ENCODE measurements at regions not wholly inside any gene's neighbourhood (a gene's known extent, or its start where the extent isn't known, plus 50 kb on each side); places are given as distances from the start of the nearest gene placed in this dataset.

DNA sequence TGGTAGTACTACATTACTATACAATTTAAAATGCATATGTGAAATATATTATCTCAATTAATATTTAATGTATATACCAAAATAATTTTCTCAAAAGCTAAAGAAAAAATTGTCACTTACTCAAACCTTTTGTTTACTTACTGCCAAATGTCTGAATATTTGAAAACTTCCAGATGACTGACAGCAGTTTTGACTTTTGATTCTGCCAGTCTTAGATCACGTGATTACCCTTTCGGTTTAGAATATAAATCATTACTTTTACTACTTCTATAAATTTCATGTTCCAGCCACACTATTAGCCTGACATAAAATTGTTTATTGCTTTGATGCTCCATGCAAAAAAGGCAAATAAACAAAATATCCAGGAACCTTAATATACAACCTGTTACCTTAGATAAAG is 680.7 kb upstream of the ID4 start:
- TF ChIP-seq MXI1 (conservative IDR thresholded peaks at IDR 0.05; ENCODE audit: poor library complexity, severe bottlenecking) (no peak), RAD21 (conservative IDR thresholded peaks at IDR 0.05) (no peak), SMC3 (conservative IDR thresholded peaks at IDR 0.05; ENCODE audit: poor library complexity) (no peak), EZH2 (IDR thresholded peaks at IDR 0.05; ENCODE audit: borderline replicate concordance, insufficient read depth, low read length, poor library complexity, severe bottlenecking) (no peak), REST (IDR thresholded peaks at IDR 0.05; ENCODE audit: borderline replicate concordance) (no peak), EP300 (conservative IDR thresholded peaks at IDR 0.05; ENCODE audit: poor library complexity, severe bottlenecking) (no peak), POLR2AphosphoS5 (IDR thresholded peaks at IDR 0.05) (no peak), TAF1 (IDR thresholded peaks at IDR 0.05; ENCODE audit: low read depth) (no peak)
- TF ChIP-seq, protein P1, sequence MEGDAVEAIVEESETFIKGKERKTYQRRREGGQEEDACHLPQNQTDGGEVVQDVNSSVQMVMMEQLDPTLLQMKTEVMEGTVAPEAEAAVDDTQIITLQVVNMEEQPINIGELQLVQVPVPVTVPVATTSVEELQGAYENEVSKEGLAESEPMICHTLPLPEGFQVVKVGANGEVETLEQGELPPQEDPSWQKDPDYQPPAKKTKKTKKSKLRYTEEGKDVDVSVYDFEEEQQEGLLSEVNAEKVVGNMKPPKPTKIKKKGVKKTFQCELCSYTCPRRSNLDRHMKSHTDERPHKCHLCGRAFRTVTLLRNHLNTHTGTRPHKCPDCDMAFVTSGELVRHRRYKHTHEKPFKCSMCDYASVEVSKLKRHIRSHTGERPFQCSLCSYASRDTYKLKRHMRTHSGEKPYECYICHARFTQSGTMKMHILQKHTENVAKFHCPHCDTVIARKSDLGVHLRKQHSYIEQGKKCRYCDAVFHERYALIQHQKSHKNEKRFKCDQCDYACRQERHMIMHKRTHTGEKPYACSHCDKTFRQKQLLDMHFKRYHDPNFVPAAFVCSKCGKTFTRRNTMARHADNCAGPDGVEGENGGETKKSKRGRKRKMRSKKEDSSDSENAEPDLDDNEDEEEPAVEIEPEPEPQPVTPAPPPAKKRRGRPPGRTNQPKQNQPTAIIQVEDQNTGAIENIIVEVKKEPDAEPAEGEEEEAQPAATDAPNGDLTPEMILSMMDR (IDR thresholded peaks at IDR 0.05; ENCODE audit: poor library complexity, severe bottlenecking): no peak
- Histone ChIP-seq H3F3A (ENCODE audit: insufficient read depth, low read length, poor library complexity, severe bottlenecking) (no peaks in the 10 kb centered on the region), H4K20me1 (ENCODE audit: insufficient read depth) (no peaks in the 10 kb centered on the region), H3K79me2 (replicated peaks; ENCODE audit: insufficient read depth, low read length) (no peaks in the 10 kb centered on the region), H3K4me2 (ENCODE audit: low read length) (no peak overlapping the region), H3K27me3 (ENCODE audit: insufficient read depth, low read depth, low read length) (no peaks in the 10 kb centered on the region), H3K4me3 (ENCODE audit: low read length) (no peak overlapping the region), H3K9me3 (ENCODE audit: low read length) (no peaks in the 10 kb centered on the region), H3K9ac (ENCODE audit: low read length) (no peak overlapping the region), H2AFZ (ENCODE audit: low read depth, low read length) (no peak overlapping the region), H3K9me2 (ENCODE audit: insufficient read depth, low read length) (no peaks in the 10 kb centered on the region), H3K27ac (ENCODE audit: low read length) (no peak overlapping the region), H3K36me3 (ENCODE audit: insufficient read depth, low read length) (no peaks in the 10 kb centered on the region)

DNA sequence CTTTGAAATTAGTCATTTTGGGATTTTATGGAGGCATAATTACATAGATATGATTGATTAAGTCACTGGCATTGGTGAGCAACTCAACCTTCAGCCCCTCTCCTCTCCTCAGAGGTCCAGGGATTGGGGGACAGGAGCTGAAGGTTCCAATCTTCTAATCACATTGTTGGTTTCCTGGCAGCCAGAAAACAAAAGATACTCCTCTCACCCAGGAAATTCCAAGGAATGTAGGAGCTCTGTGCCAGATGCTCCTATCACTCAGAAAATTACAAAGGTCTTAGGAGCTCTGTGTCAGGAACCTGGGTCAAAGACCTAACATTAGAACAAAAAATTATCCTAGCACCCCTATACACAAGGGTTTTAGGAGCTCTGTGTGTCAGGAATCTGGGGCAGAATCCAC is 679.7 kb upstream of the ID4 start:
- no peak for TF ChIP-seq MXI1 (conservative IDR thresholded peaks at IDR 0.05; ENCODE audit: poor library complexity, severe bottlenecking)
- no peak for TF ChIP-seq REST (IDR thresholded peaks at IDR 0.05; ENCODE audit: borderline replicate concordance)
- TF ChIP-seq SMC3 (conservative IDR thresholded peaks at IDR 0.05; ENCODE audit: poor library complexity): no peak
- TF ChIP-seq EZH2 (IDR thresholded peaks at IDR 0.05; ENCODE audit: borderline replicate concordance, insufficient read depth, low read length, poor library complexity, severe bottlenecking): no peak
- TF ChIP-seq EP300 (conservative IDR thresholded peaks at IDR 0.05; ENCODE audit: poor library complexity, severe bottlenecking): no peak
- TF ChIP-seq POLR2AphosphoS5 (IDR thresholded peaks at IDR 0.05): no peak
- TF ChIP-seq, protein P1 (IDR thresholded peaks at IDR 0.05; ENCODE audit: poor library complexity, severe bottlenecking): no peak
- TF ChIP-seq TAF1 (IDR thresholded peaks at IDR 0.05; ENCODE audit: low read depth): no peak
- TF ChIP-seq RAD21 (conservative IDR thresholded peaks at IDR 0.05): no peak
- Histone ChIP-seq H3K4me2 (ENCODE audit: low read length) (no peak overlapping the region), H3K79me2 (replicated peaks; ENCODE audit: insufficient read depth, low read length) (no peaks in the 10 kb centered on the region), H3K27me3 (ENCODE audit: insufficient read depth, low read depth, low read length) (no peaks in the 10 kb centered on the region), H3K9me3 (ENCODE audit: low read length) (no peaks in the 10 kb centered on the region), H4K20me1 (ENCODE audit: insufficient read depth) (no peaks in the 10 kb centered on the region), H2AFZ (ENCODE audit: low read depth, low read length) (no peak overlapping the region), H3K9ac (ENCODE audit: low read length) (no peak overlapping the region), H3K4me3 (ENCODE audit: low read length) (no peak overlapping the region), H3K36me3 (ENCODE audit: insufficient read depth, low read length) (no peaks in the 10 kb centered on the region), H3F3A (ENCODE audit: insufficient read depth, low read length, poor library complexity, severe bottlenecking) (no peaks in the 10 kb centered on the region), H3K9me2 (ENCODE audit: insufficient read depth, low read length) (no peaks in the 10 kb centered on the region), H3K27ac (ENCODE audit: low read length) (no peak overlapping the region)
